ENCODE measurements at regions not wholly inside any gene's neighbourhood (a gene's known extent, or its start where the extent isn't known, plus 50 kb on each side); places are given as distances from the start of the nearest gene placed in this dataset.

- H3K27ac Mint-ChIP-seq (ENCODE audit: unreplicated experiment) = no peak overlapping the region
- peaks cover 9% of the 10 kb centered on the region for H3K9me3 Mint-ChIP-seq (ENCODE audit: low read depth)
- H3K4me3 Mint-ChIP-seq (ENCODE audit: unreplicated experiment) = no peak overlapping the region
- H3K27me3 Mint-ChIP-seq (ENCODE audit: low read depth) = no peaks in the 10 kb centered on the region
- no peaks in the 10 kb centered on the region for H3K4me1 Mint-ChIP-seq (ENCODE audit: low read depth)
- peaks cover 2% of the 10 kb centered on the region for H3K36me3 Mint-ChIP-seq (ENCODE audit: low read depth)
- no peak for DNase-seq (ENCODE audit: low spot score)
- TF ChIP-seq, protein P1, sequence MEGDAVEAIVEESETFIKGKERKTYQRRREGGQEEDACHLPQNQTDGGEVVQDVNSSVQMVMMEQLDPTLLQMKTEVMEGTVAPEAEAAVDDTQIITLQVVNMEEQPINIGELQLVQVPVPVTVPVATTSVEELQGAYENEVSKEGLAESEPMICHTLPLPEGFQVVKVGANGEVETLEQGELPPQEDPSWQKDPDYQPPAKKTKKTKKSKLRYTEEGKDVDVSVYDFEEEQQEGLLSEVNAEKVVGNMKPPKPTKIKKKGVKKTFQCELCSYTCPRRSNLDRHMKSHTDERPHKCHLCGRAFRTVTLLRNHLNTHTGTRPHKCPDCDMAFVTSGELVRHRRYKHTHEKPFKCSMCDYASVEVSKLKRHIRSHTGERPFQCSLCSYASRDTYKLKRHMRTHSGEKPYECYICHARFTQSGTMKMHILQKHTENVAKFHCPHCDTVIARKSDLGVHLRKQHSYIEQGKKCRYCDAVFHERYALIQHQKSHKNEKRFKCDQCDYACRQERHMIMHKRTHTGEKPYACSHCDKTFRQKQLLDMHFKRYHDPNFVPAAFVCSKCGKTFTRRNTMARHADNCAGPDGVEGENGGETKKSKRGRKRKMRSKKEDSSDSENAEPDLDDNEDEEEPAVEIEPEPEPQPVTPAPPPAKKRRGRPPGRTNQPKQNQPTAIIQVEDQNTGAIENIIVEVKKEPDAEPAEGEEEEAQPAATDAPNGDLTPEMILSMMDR (IDR thresholded peaks at IDR 0.05) = no peak
These were observed 281.1 kb downstream of the SPRY2 start for GRCh38 chr13:80059789-80060188.

DNA sequence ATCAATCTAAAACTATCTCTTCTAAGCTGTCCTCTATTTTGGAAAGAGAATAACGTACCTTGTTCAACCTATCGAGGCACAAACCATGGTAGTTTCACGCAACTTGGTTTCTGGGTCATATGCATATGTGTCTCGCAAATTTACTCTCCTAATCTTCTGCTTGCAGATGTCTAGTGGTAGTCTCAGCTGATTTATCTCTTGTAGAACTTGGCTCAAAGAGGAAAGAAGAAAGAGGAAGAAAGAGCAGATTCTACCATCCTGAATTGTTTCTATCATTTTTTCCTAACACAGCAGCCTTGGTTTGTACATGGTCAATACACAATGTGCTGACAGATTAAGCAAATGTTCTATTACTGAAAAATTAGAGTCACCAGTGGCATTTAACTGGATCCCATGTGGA is 282.3 kb downstream of the SPRY2 start:
- H3K27me3 Mint-ChIP-seq (ENCODE audit: low read depth) = no peaks in the 10 kb centered on the region
- TF ChIP-seq, protein P1 (IDR thresholded peaks at IDR 0.05) = no peak
- no peak overlapping the region for H3K4me3 Mint-ChIP-seq (ENCODE audit: unreplicated experiment)
- peaks cover 9% of the 10 kb centered on the region for H3K9me3 Mint-ChIP-seq (ENCODE audit: low read depth)
- no peak for DNase-seq (ENCODE audit: low spot score)
- H3K27ac Mint-ChIP-seq (ENCODE audit: unreplicated experiment) = no peak overlapping the region
- no peaks in the 10 kb centered on the region for H3K4me1 Mint-ChIP-seq (ENCODE audit: low read depth)
- H3K36me3 Mint-ChIP-seq (ENCODE audit: low read depth) = peaks cover 2% of the 10 kb centered on the region

- TF ChIP-seq, protein P1 (IDR thresholded peaks at IDR 0.05) = no peak
- peaks cover 2% of the 10 kb centered on the region for H3K36me3 Mint-ChIP-seq (ENCODE audit: low read depth)
These were observed 285.1 kb downstream of the SPRY2 start for GRCh38 chr13:80055847-80056246.

GRCh38 chr13:80054806-80055205 is 286.1 kb downstream of the SPRY2 start:
- Mint-ChIP-seq H3K27me3 (ENCODE audit: low read depth) (no peaks in the 10 kb centered on the region), H3K27ac (ENCODE audit: unreplicated experiment) (no peak overlapping the region), H3K4me1 (ENCODE audit: low read depth) (peaks cover 7% of the 10 kb centered on the region), H3K9me3 (ENCODE audit: low read depth) (peaks cover 7% of the 10 kb centered on the region), H3K36me3 (ENCODE audit: low read depth) (peaks cover 1% of the 10 kb centered on the region), H3K4me3 (ENCODE audit: unreplicated experiment) (no peak overlapping the region)
- TF ChIP-seq, protein P1 (IDR thresholded peaks at IDR 0.05) = no peak
- DNase-seq (ENCODE audit: low spot score) = no peak

More at GRCh38 chr13:80055847-80056246, 285.1 kb downstream of the SPRY2 start:
- Mint-ChIP-seq H3K27me3 (ENCODE audit: low read depth) (no peaks in the 10 kb centered on the region), H3K4me3 (ENCODE audit: unreplicated experiment) (no peak overlapping the region), H3K9me3 (ENCODE audit: low read depth) (peaks cover 9% of the 10 kb centered on the region), H3K27ac (ENCODE audit: unreplicated experiment) (no peak overlapping the region), H3K4me1 (ENCODE audit: low read depth) (no peaks in the 10 kb centered on the region)
- DNase-seq (ENCODE audit: low spot score) = no peak

DNA sequence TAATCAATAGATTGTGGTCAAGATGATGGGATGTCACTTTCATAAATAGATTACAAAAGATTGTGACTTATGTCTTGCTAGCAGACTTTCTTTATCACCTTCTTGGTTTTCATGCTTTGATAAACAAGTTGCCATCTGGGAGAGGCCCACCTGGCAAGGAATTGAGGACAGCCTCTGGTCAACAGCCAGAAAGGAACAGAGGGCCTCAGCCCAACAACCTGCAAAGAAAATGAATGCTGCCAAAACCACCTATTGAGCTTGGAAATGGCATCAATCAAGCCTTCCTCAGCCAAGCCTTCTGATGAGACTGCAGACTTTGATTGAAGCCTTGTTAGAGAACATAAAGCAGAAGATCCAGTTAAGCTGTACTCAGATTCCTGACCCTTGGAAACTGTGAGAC is 288.6 kb downstream of the SPRY2 start:
- no peaks in the 10 kb centered on the region for H3K27me3 Mint-ChIP-seq (ENCODE audit: low read depth)
- peaks cover 30% of the 10 kb centered on the region for H3K4me1 Mint-ChIP-seq (ENCODE audit: low read depth)
- no peaks in the 10 kb centered on the region for H3K36me3 Mint-ChIP-seq (ENCODE audit: low read depth)
- H3K27ac Mint-ChIP-seq (ENCODE audit: unreplicated experiment) = no peak overlapping the region
- no peak for DNase-seq (ENCODE audit: low spot score)
- no peaks in the 10 kb centered on the region for H3K9me3 Mint-ChIP-seq (ENCODE audit: low read depth)
- TF ChIP-seq, protein P1 (IDR thresholded peaks at IDR 0.05) = no peak
- H3K4me3 Mint-ChIP-seq (ENCODE audit: unreplicated experiment) = no peak overlapping the region
